DND-41 (cell line): ENCODE measurements at regions not wholly inside any gene's neighbourhood (a gene's known extent, or its start where the extent isn't known, plus 50 kb on each side); places are given as distances from the start of the nearest gene placed in this dataset.

Experiments
- ATAC-seq: fragments of 200-7000 bp; cut with Tn5 transposase; 3 replicates; pipeline ENCODE4 v1.9.1; 2021; ENCODE audit warnings: low read depth; ENCODE audit not compliant: insufficient read depth
- DNase-seq: peaks from one replicate; pipeline ENCODE4 v3.0.0-alpha.2; 2020
- H2AFZ ChIP-seq: 2 replicates; pipeline ENCODE4 v1.6.0; 2012; ENCODE audit warnings: low read depth, low read length
- H3K27ac ChIP-seq: 2 replicates; pipeline ENCODE4 v1.5.1; 2012; ENCODE audit warnings: low read length, inconsistent platforms
- H3K27me3 ChIP-seq: fragments of 200-600 bp; sonication (generic); 2 replicates; pipeline ENCODE4 v1.6.0; 2012; ENCODE audit warnings: low read length, mild to moderate bottlenecking, inconsistent platforms; ENCODE audit not compliant: insufficient read depth, poor library complexity
- H3K36me3 ChIP-seq: 2 replicates; pipeline ENCODE4 v1.5.1; 2012; ENCODE audit warnings: low read length, inconsistent platforms; ENCODE audit not compliant: insufficient read depth
- H3K4me1 ChIP-seq: 2 replicates; pipeline ENCODE4 v1.5.1; 2012; ENCODE audit warnings: mild to moderate bottlenecking, low read length; ENCODE audit not compliant: insufficient read depth
- H3K4me2 ChIP-seq: 2 replicates; pipeline ENCODE4 v1.6.0; 2012; ENCODE audit warnings: mild to moderate bottlenecking, moderate library complexity, low read length, inconsistent platforms; ENCODE audit not compliant: insufficient read depth
- H3K4me3 ChIP-seq, 2 experiments: fragments of 200-600 bp in 1 of 2; shearing (Covaris generic) in 1 of 2; 2 replicates each; pipeline ENCODE4 v1.5.1; 2012 to 2016; ENCODE audit warnings: inconsistent platforms in 2 of 2, low read length in 2 of 2, mild to moderate bottlenecking in 2 of 2, low read depth in 1 of 2, moderate library complexity in 1 of 2
- H3K79me2 ChIP-seq: 2 replicates; pipeline ENCODE4 v1.6.0; 2012; ENCODE audit warnings: low read length, inconsistent platforms; ENCODE audit not compliant: insufficient read depth
- H3K9ac ChIP-seq: 2 replicates; pipeline ENCODE4 v1.6.0; 2012; ENCODE audit warnings: low read depth, mild to moderate bottlenecking, inconsistent platforms, low read length, moderate library complexity
- H3K9me3 ChIP-seq: 2 replicates; pipeline ENCODE4 v1.5.1; 2012; ENCODE audit warnings: low read length, moderate library complexity, mild to moderate bottlenecking, inconsistent platforms; ENCODE audit not compliant: insufficient read depth, severe bottlenecking
- H4K20me1 ChIP-seq: 2 replicates; pipeline ENCODE4 v1.6.0; 2012; ENCODE audit warnings: low read length; ENCODE audit not compliant: insufficient read depth
- EZH2 ChIP-seq: IDR thresholded peaks from 3 replicates; pipeline ENCODE4 v1.6.1; 2012; ENCODE audit warnings: borderline replicate concordance, low read depth, mild to moderate bottlenecking, moderate library complexity, low read length, inconsistent platforms; ENCODE audit not compliant: severe bottlenecking
- TF ChIP-seq, protein P1 (sequence below): IDR thresholded peaks from 2 replicates; pipeline ENCODE4 v1.5.1; 2012; ENCODE audit warnings: borderline replicate concordance, low read length, moderate library complexity, mild to moderate bottlenecking; ENCODE audit not compliant: poor library complexity, severe bottlenecking; ENCODE audit errors: extremely low read depth

DNA sequence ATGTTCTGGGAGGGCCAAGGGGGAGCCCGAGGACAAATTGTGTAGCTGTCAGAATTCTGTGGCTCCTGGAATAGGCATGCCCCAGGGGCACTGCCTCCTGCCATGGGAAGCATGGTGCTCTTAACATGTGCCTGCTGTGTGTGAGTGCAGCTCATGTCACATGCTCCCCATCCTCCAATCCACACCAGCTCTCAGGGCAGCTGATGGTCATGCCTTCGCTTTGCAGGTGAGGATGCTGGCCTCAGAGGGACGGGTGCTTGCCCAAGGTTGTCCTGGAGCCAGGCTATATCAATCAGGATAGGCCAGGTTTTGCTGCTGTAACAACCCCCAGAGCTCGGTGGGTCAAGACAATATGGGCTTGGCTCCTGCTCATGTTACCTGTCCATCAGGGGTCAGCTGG lies 303.4 kb downstream of the RPS24 start:
- H3K9ac ChIP-seq: no peak overlapping the region
- ATAC-seq: no peak
- no peak for DNase-seq
- TF ChIP-seq, protein P1, sequence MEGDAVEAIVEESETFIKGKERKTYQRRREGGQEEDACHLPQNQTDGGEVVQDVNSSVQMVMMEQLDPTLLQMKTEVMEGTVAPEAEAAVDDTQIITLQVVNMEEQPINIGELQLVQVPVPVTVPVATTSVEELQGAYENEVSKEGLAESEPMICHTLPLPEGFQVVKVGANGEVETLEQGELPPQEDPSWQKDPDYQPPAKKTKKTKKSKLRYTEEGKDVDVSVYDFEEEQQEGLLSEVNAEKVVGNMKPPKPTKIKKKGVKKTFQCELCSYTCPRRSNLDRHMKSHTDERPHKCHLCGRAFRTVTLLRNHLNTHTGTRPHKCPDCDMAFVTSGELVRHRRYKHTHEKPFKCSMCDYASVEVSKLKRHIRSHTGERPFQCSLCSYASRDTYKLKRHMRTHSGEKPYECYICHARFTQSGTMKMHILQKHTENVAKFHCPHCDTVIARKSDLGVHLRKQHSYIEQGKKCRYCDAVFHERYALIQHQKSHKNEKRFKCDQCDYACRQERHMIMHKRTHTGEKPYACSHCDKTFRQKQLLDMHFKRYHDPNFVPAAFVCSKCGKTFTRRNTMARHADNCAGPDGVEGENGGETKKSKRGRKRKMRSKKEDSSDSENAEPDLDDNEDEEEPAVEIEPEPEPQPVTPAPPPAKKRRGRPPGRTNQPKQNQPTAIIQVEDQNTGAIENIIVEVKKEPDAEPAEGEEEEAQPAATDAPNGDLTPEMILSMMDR: no peak
- TF ChIP-seq EZH2: no peak
- no peak overlapping the region for H2AFZ ChIP-seq
- no peaks in the 10 kb centered on the region for H3K9me3 ChIP-seq
- H3K4me1 ChIP-seq: no peaks in the 10 kb centered on the region
- H3K27ac ChIP-seq: no peak overlapping the region
- H3K79me2 ChIP-seq: no peaks in the 10 kb centered on the region
- no peak overlapping the region for H3K4me2 ChIP-seq
- no peak overlapping the region for H3K4me3 ChIP-seq
- H3K27me3 ChIP-seq: peaks cover 10% of the 10 kb centered on the region
- H4K20me1 ChIP-seq: no peaks in the 10 kb centered on the region
- no peaks in the 10 kb centered on the region for H3K36me3 ChIP-seq

DNA sequence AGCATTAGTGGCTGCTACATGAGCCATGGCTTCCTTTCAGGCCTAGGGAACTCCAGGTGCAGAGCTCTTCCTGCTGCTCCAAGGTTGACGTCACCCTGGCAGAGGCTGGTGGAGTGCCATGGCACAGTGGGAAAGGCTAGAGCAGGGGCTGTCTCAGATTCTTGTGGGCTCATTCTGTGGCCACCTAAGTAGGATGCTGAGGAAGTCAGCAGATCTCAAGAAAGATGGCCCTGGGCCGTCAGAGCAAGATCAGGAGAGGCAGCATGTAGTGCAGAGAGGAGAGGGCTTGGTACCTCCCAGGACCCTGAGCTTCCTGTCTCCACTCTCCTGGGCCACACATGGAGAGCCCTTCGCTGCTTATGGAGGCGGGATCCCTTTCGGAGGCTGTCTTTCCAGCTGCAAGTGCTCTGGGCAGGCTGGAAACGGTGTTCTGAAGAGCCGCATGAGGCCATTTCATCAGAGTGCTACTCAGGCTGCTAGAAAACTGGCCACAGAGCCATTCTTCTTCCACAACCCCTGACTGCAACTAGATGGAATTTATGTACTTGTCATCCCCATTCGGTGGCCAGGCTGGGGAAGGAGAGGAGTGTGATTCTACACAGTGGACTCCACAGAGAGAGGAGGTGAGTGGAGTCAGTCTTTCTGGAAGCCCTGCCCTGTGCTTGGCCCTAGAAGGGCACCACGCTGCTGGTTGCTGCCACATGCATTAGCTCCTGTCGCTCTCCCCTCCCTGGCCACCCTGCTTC lies 304.2 kb downstream of the RPS24 start:
- H3K4me3 ChIP-seq: no peak overlapping the region
- no peak for TF ChIP-seq EZH2
- TF ChIP-seq, protein P1: no peak
- DNase-seq (no peak), ATAC-seq (no peak)
- H3K9me3 ChIP-seq: no peaks in the 10 kb centered on the region
- peaks cover 10% of the 10 kb centered on the region for H3K27me3 ChIP-seq
- no peak overlapping the region for H2AFZ ChIP-seq
- no peaks in the 10 kb centered on the region for H3K36me3 ChIP-seq
- no peaks in the 10 kb centered on the region for H3K4me1 ChIP-seq
- no peaks in the 10 kb centered on the region for H4K20me1 ChIP-seq
- H3K27ac ChIP-seq: no peak overlapping the region
- H3K9ac ChIP-seq: no peak overlapping the region
- H3K79me2 ChIP-seq: no peaks in the 10 kb centered on the region
- no peak overlapping the region for H3K4me2 ChIP-seq

DNA sequence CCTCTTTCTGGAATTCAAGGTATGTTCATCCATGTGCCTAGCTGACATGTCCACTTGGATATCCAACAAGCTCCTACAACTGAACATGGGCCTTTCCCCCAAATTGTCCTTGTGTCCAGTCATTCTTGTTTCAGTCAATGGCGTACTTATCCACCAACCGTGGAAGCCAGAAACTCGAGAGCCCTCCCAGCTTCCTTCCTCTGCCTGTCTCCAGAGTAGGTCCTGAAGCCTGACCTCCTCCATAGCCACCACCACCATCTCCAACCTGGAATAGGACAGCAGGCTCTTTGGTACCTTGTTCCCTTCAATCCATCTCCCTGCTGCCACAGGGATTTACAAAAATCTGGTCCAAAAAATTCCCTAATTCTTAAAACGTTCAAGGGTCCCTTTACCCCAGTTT lies 305.1 kb downstream of the RPS24 start:
- TF ChIP-seq EZH2: no peak
- TF ChIP-seq, protein P1: no peak
- no peaks in the 10 kb centered on the region for H3K36me3 ChIP-seq
- H3K9ac ChIP-seq: no peak overlapping the region
- H3K4me1 ChIP-seq: no peaks in the 10 kb centered on the region
- H2AFZ ChIP-seq: no peak overlapping the region
- peaks cover 10% of the 10 kb centered on the region for H3K27me3 ChIP-seq
- H3K79me2 ChIP-seq: no peaks in the 10 kb centered on the region
- H3K4me2 ChIP-seq: no peak overlapping the region
- no peak overlapping the region for H3K27ac ChIP-seq
- no peaks in the 10 kb centered on the region for H3K9me3 ChIP-seq
- H4K20me1 ChIP-seq: no peaks in the 10 kb centered on the region
- H3K4me3 ChIP-seq: no peak overlapping the region
- DNase-seq: no peak
- no peak for ATAC-seq
